ENCODE measurements at regions not wholly inside any gene's neighbourhood (a gene's known extent, or its start where the extent isn't known, plus 50 kb on each side); places are given as distances from the start of the nearest gene placed in this dataset.

GRCh38 chr21:24115141-24115540 is 1492.1 kb downstream of the MRPL39 start:
- TF ChIP-seq, protein P1, sequence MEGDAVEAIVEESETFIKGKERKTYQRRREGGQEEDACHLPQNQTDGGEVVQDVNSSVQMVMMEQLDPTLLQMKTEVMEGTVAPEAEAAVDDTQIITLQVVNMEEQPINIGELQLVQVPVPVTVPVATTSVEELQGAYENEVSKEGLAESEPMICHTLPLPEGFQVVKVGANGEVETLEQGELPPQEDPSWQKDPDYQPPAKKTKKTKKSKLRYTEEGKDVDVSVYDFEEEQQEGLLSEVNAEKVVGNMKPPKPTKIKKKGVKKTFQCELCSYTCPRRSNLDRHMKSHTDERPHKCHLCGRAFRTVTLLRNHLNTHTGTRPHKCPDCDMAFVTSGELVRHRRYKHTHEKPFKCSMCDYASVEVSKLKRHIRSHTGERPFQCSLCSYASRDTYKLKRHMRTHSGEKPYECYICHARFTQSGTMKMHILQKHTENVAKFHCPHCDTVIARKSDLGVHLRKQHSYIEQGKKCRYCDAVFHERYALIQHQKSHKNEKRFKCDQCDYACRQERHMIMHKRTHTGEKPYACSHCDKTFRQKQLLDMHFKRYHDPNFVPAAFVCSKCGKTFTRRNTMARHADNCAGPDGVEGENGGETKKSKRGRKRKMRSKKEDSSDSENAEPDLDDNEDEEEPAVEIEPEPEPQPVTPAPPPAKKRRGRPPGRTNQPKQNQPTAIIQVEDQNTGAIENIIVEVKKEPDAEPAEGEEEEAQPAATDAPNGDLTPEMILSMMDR (IDR thresholded peaks at IDR 0.05; ENCODE audit: low read depth, low read length): no peak
- TF ChIP-seq EZH2phosphoT487 (IDR thresholded peaks at IDR 0.05; ENCODE audit: low read depth): no peak
- H4K20me1 ChIP-seq (ENCODE audit: insufficient read depth, low read length): no peaks in the 10 kb centered on the region
- H3K4me2 ChIP-seq (ENCODE audit: low read length): no peak overlapping the region
- no peaks in the 10 kb centered on the region for H3K4me1 ChIP-seq (ENCODE audit: low read length)
- H3K36me3 ChIP-seq (replicated peaks; ENCODE audit: low read depth, low read length): no peaks in the 10 kb centered on the region
- H3K27me3 ChIP-seq (ENCODE audit: low read depth, low read length): no peaks in the 10 kb centered on the region
- H3K27ac ChIP-seq (ENCODE audit: low read length): no peak overlapping the region
- H3K79me2 ChIP-seq (ENCODE audit: low read length): no peaks in the 10 kb centered on the region
- H3K4me3 ChIP-seq (ENCODE audit: low read length): no peak overlapping the region
- H3K9me3 ChIP-seq (ENCODE audit: insufficient read depth, low read length): no peaks in the 10 kb centered on the region
- H2AFZ ChIP-seq (ENCODE audit: low read depth, low read length): no peak overlapping the region
- no peak overlapping the region for H3K9ac ChIP-seq (ENCODE audit: low read length)

- Histone ChIP-seq H3K4me3 (ENCODE audit: low read length) (no peak overlapping the region), H3K4me2 (ENCODE audit: low read length) (no peak overlapping the region), H3K9ac (ENCODE audit: low read length) (no peak overlapping the region), H3K9me3 (ENCODE audit: insufficient read depth, low read length) (no peaks in the 10 kb centered on the region), H3K79me2 (ENCODE audit: low read length) (no peaks in the 10 kb centered on the region), H3K36me3 (replicated peaks; ENCODE audit: low read depth, low read length) (no peaks in the 10 kb centered on the region), H3K27ac (ENCODE audit: low read length) (no peak overlapping the region), H2AFZ (ENCODE audit: low read depth, low read length) (no peak overlapping the region), H4K20me1 (ENCODE audit: insufficient read depth, low read length) (no peaks in the 10 kb centered on the region), H3K4me1 (ENCODE audit: low read length) (no peaks in the 10 kb centered on the region), H3K27me3 (ENCODE audit: low read depth, low read length) (no peaks in the 10 kb centered on the region)
- TF ChIP-seq, protein P1 (IDR thresholded peaks at IDR 0.05; ENCODE audit: low read depth, low read length): no peak
- TF ChIP-seq EZH2phosphoT487 (IDR thresholded peaks at IDR 0.05; ENCODE audit: low read depth): no peak
Measured at GRCh38 chr21:24112020-24112419, 1495.3 kb downstream of the MRPL39 start.

DNA sequence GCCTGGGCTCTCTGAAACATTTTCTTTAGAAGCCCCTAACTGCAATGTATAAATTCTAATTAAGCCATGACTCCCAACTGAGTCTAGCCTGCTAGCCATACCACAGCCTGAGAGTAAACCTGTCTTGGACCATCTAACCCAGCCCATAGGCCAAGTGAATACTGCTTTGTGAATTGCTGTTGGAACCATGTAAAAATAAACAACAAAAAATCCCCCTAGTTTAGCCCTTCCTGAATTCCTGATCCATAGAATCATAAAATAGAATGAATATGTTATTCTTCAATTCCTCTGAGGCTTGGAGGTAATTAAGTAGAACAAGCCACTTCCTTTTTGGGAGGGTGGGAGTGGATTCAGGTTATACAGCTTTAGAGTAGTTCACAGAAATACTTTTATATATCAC is 1496.4 kb downstream of the MRPL39 start:
- Histone ChIP-seq H3K79me2 (ENCODE audit: low read length) (no peaks in the 10 kb centered on the region), H3K4me1 (ENCODE audit: low read length) (no peaks in the 10 kb centered on the region), H3K9me3 (ENCODE audit: insufficient read depth, low read length) (no peaks in the 10 kb centered on the region), H3K27me3 (ENCODE audit: low read depth, low read length) (no peaks in the 10 kb centered on the region), H2AFZ (ENCODE audit: low read depth, low read length) (no peak overlapping the region), H4K20me1 (ENCODE audit: insufficient read depth, low read length) (no peaks in the 10 kb centered on the region), H3K9ac (ENCODE audit: low read length) (no peak overlapping the region), H3K27ac (ENCODE audit: low read length) (no peak overlapping the region), H3K36me3 (replicated peaks; ENCODE audit: low read depth, low read length) (no peaks in the 10 kb centered on the region), H3K4me3 (ENCODE audit: low read length) (no peak overlapping the region), H3K4me2 (ENCODE audit: low read length) (no peak overlapping the region)
- TF ChIP-seq EZH2phosphoT487 (IDR thresholded peaks at IDR 0.05; ENCODE audit: low read depth): no peak
- TF ChIP-seq, protein P1 (IDR thresholded peaks at IDR 0.05; ENCODE audit: low read depth, low read length): no peak

DNA sequence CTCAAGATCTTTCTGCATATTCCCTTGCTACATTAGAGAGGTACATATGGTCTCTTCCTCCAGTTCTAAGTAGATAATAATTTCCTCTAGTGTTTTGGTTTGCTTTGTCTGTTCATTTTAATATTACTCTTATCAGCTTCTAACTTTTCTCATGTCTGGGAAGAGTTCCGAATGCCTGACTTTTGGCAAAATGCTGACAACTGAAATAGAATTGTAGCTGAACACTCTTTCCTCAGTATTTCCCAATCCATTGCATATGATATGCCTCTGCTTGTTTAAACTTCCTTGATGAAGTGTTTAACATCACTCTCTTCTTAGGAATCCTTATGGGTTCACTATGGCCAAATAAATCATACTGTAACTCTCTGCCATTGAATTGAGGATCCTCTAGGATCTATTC is 1510.1 kb downstream of the MRPL39 start:
- H3K27me3 ChIP-seq (ENCODE audit: low read depth, low read length): no peaks in the 10 kb centered on the region
- TF ChIP-seq, protein P1 (IDR thresholded peaks at IDR 0.05; ENCODE audit: low read depth, low read length): no peak
- TF ChIP-seq EZH2phosphoT487 (IDR thresholded peaks at IDR 0.05; ENCODE audit: low read depth): no peak
- H3K9me3 ChIP-seq (ENCODE audit: insufficient read depth, low read length): no peaks in the 10 kb centered on the region
- H3K27ac ChIP-seq (ENCODE audit: low read length): no peak overlapping the region
- H4K20me1 ChIP-seq (ENCODE audit: insufficient read depth, low read length): no peaks in the 10 kb centered on the region
- no peaks in the 10 kb centered on the region for H3K36me3 ChIP-seq (replicated peaks; ENCODE audit: low read depth, low read length)
- H3K4me3 ChIP-seq (ENCODE audit: low read length): no peak overlapping the region
- H3K9ac ChIP-seq (ENCODE audit: low read length): no peak overlapping the region
- no peaks in the 10 kb centered on the region for H3K79me2 ChIP-seq (ENCODE audit: low read length)
- peaks cover 7% of the 10 kb centered on the region for H3K4me1 ChIP-seq (ENCODE audit: low read length)
- H2AFZ ChIP-seq (ENCODE audit: low read depth, low read length): no peak overlapping the region
- no peak overlapping the region for H3K4me2 ChIP-seq (ENCODE audit: low read length)

Measured in OCI-LY3 (cell line).